HEK293T (cell line): ENCODE measurements at regions not wholly inside any gene's neighbourhood (a gene's known extent, or its start where the extent isn't known, plus 50 kb on each side); places are given as distances from the start of the nearest gene placed in this dataset.

Experiments used
- ARNT ChIP-seq: fragments of 450-650 bp; IDR thresholded peaks from 2 replicates; pipeline ENCODE4 v1.6.1; 2017; ENCODE audit warnings: mild to moderate bottlenecking
- BHLHE40 ChIP-seq: fragments of 450-650 bp; IDR thresholded peaks from 2 replicates; pipeline ENCODE4 v1.6.1; 2016; ENCODE audit warnings: mild to moderate bottlenecking, moderate library complexity, borderline replicate concordance
- FOXA1 ChIP-seq: fragments of 450-650 bp; IDR thresholded peaks from 2 replicates; pipeline ENCODE4 v1.6.1; 2016; ENCODE audit warnings: mild to moderate bottlenecking
- FOXK2 ChIP-seq: fragments of 450-650 bp; IDR thresholded peaks from 2 replicates; pipeline ENCODE4 v1.6.1; 2016; ENCODE audit warnings: mild to moderate bottlenecking
- HDGF ChIP-seq: fragments of 450-650 bp; IDR thresholded peaks from 2 replicates; pipeline ENCODE4 v1.6.1; 2017; ENCODE audit warnings: antibody characterized with exemption, borderline replicate concordance
- LEF1 ChIP-seq: fragments of 450-650 bp; IDR thresholded peaks from 2 replicates; pipeline ENCODE4 v1.6.1; 2017; ENCODE audit warnings: mild to moderate bottlenecking, borderline replicate concordance
- NFRKB ChIP-seq: fragments of 450-650 bp; IDR thresholded peaks from 2 replicates; pipeline ENCODE4 v1.6.1; 2016; ENCODE audit warnings: mild to moderate bottlenecking, moderate library complexity
- SP1 ChIP-seq: fragments of 450-650 bp; IDR thresholded peaks from 2 replicates; pipeline ENCODE4 v1.6.1; 2017
- TARDBP ChIP-seq: fragments of 450-650 bp; IDR thresholded peaks from 2 replicates; pipeline ENCODE4 v1.6.1; 2016
- ZNF384 ChIP-seq: fragments of 450-650 bp; IDR thresholded peaks from 2 replicates; pipeline ENCODE4 v1.6.1; 2016
- TF ChIP-seq, protein P1 (sequence below): fragments of 450-650 bp; IDR thresholded peaks from 2 replicates; pipeline ENCODE4 v1.6.1; 2016

DNA sequence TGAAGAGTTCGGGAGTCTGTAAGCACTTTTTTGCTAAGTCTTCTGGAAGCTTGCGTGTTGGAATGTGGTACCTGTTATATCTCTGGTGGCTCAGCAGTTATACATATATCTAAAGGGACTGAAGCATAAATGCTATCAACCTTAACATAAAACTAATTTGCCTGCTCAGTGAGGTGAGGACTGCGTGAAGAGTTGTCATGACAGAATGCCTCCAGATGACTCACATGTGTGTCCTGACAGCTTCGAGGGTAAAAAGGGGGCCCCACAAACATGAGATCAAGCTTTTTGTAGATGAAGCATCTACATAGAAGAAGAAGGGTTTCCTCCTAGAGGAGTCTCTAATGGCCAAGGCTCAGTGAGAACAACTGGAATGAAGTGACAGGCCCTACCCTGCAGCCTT lies 88.8 kb upstream of the C3orf80 start:
- TF ChIP-seq TARDBP (no peak), FOXA1 (no peak), SP1 (no peak), FOXK2 (no peak), ARNT (no peak), ZNF384 (no peak), BHLHE40 (no peak), LEF1 (no peak), HDGF (no peak), NFRKB (no peak)
- TF ChIP-seq, protein P1, sequence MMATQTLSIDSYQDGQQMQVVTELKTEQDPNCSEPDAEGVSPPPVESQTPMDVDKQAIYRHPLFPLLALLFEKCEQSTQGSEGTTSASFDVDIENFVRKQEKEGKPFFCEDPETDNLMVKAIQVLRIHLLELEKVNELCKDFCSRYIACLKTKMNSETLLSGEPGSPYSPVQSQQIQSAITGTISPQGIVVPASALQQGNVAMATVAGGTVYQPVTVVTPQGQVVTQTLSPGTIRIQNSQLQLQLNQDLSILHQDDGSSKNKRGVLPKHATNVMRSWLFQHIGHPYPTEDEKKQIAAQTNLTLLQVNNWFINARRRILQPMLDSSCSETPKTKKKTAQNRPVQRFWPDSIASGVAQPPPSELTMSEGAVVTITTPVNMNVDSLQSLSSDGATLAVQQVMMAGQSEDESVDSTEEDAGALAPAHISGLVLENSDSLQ: no peak
